ENCODE measurements at regions not wholly inside any gene's neighbourhood (a gene's known extent, or its start where the extent isn't known, plus 50 kb on each side); places are given as distances from the start of the nearest gene placed in this dataset.

DNA sequence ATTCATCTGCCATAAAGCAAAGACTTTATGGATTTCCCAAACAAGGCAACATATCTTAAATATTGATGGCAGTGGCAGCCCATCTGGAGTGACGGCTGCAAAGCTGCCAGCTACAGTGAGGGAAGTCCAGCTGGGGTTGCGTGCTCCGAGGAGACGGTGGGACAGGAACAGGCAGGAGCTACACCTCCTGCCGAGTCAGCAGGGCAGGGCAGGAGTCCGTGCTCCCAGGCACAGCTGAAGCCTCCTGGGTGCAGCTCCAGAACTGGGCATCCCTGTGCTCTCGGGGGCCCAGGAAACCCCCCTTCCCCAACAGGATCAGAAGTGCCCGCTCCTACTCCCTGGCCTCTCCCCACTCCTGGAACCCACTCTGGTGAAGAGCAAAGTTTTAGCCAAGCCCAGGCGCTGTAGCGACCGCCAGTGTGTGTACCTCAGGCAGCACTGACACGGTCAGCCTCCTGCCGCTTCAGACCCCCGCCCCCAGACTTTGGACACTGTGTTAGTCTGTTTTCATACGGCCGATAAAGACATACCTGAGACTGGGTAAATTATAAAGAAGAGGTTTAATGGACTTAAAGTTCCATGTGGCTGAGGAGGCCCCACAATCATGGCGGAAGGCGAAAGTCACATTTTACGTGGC lies 556.4 kb upstream of the CCDC54 start:
- TF ChIP-seq, protein P1, sequence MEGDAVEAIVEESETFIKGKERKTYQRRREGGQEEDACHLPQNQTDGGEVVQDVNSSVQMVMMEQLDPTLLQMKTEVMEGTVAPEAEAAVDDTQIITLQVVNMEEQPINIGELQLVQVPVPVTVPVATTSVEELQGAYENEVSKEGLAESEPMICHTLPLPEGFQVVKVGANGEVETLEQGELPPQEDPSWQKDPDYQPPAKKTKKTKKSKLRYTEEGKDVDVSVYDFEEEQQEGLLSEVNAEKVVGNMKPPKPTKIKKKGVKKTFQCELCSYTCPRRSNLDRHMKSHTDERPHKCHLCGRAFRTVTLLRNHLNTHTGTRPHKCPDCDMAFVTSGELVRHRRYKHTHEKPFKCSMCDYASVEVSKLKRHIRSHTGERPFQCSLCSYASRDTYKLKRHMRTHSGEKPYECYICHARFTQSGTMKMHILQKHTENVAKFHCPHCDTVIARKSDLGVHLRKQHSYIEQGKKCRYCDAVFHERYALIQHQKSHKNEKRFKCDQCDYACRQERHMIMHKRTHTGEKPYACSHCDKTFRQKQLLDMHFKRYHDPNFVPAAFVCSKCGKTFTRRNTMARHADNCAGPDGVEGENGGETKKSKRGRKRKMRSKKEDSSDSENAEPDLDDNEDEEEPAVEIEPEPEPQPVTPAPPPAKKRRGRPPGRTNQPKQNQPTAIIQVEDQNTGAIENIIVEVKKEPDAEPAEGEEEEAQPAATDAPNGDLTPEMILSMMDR (conservative IDR thresholded peaks at IDR 0.05; ENCODE audit: low read length): no peak
- TF ChIP-seq EZH2phosphoT487 (IDR thresholded peaks at IDR 0.05; ENCODE audit: borderline replicate concordance): no peak
